GM21360 (cell line): ENCODE measurements at regions not wholly inside any gene's neighbourhood (a gene's known extent, or its start where the extent isn't known, plus 50 kb on each side); places are given as distances from the start of the nearest gene placed in this dataset.
"Not testable (repeated sequence)": the region's sequence is repeated elsewhere in the genome, so short reads cannot be mapped to it uniquely, and the experiment has no call there.

Experiments
- ATAC-seq: cut with Tn5 transposase; IDR thresholded peaks from one replicate; pipeline ENCODE4 v1.9.1; 2021; ENCODE audit warnings: mild to moderate bottlenecking, moderate library complexity; ENCODE audit not compliant: unreplicated experiment

DNA sequence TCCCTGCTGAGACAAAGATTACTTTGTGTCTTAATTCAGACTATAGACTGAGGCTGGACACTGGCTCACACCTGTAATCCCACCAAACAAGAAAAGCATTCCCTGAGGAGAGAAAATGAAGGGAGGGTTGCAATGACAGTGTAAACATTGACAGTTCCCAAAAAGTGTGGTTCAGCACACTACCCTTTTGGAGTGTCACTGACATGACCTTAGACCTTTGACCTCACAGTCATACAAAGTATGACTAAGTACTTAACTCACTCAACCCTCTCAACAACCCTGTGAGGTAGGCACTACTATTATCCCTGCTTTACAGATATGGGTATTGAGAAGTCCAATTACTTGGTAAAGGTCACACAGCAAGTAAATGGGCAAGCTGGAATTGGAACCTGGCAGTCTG, 341.7 kb downstream of the LRRC3B start:
- ATAC-seq = no peak

DNA sequence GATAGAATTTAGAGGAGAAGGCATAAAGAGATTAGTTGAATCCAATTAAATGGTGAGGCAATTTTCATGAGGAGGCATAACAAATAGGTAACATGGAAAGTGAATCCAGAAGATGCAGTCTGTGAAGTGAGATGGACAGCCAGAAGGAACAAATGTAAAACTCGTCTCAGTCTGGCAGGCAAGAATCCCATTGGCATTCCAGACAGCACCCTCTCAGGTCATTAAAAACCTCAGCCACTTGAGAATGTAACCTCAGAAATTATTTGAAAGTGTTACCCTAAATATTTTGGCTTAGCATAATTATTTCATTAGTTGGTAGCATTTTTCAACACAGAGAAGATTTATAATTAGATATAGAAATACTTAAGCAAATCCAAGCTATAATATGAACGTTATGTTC, 342.3 kb downstream of the LRRC3B start:
- ATAC-seq = no peak

DNA sequence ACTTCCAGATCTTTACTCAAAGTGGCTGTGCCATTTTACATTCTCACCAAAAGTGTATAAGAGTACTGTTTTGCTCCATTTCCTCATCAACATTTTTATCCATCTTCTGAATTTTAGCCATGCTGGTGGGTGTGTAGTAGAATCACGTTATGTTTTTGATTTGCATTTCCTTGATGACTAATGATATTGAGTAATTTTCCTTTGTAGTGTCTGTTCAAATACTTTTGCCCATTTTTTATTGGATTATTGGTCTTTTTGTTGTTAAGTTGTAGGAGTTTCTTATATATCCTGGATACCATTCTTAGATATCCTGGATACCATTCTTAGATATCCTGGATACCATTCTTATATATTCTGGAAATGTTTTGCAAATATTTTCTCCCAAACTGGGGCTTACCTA, 344.9 kb downstream of the LRRC3B start:
- ATAC-seq = no peak

DNA sequence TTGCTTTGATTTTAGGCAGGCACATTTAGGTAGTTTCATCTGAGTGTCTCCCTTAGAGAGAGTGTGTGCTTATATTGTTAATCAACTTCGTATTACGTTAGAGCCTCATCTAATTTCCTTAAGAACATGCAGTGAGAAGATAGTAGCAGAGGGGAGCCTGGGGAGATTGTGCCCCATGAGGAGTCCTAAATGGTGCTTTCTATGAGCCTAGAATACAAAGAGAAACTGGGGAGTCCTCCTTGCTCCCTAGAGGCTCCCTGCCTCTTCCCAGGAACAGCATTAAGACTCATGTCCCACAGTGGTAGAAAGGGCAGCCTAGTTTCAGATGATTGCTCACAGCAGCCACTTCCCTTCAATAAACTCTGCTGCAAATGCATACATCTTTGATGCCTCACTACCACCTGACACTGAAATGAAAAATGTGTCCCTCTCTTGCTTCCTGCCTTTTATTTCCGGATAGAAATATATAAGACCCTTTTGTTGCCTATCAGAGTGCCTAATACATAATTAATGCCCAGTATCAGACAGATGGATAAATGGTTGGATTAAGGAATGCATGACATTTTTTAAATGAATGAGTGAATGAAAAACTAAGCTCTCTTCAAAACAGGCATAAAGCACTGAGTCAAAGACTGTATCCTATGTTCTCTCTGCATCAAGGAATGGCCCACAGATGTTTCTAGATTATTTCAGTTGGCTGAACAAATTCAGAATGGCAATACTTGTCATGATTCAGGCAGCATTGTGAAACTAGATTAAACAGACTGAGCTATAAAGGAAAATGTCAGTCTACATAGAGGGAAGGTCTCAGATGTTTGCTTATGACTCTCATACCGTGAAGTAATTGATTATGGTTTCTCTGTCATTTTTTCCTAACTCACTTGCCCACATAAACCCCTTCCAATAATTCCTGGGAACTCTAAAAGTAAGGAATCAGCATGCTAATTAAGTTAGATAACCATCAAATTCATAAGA, 362.1 kb downstream of the LRRC3B start:
- ATAC-seq = no peak

DNA sequence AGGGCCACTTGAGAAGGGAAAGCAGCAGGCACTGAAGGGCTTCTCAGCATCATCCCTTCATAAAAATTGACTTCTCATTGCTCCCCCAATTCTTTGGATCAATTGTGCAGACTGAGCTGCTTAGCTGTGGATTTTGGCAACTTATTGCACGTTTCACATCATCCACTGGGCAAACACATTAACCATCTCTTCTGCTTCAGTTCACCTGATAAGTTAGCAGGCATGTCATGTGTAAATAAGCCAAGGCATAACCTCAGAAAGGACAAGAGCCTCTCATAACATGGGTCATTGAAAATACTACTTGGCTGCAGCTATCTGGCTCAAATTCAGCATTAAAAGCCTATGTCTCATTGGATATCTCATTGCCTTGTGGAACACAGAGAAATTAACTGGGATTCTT, 366.5 kb downstream of the LRRC3B start:
- ATAC-seq = no peak

DNA sequence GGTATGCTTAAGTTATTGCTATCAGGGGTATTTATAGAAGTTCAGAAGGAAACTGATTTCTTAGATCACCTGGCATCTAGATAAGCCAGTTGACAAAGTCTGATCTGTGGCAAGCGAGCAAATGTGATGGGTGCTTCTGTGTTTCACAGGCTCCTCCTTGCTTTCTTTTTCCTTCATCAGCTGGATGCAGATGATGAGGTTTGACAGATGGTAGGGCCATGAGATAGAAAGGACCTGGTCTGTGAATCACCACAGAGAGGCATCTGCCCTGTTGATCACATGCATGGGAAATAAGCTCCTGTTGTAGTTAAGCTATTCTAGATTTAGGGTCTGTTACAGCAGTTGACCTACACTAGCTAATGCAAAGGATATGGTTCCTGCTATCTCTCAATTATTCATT, 372.0 kb downstream of the NEK10 start:
- no peak for ATAC-seq

DNA sequence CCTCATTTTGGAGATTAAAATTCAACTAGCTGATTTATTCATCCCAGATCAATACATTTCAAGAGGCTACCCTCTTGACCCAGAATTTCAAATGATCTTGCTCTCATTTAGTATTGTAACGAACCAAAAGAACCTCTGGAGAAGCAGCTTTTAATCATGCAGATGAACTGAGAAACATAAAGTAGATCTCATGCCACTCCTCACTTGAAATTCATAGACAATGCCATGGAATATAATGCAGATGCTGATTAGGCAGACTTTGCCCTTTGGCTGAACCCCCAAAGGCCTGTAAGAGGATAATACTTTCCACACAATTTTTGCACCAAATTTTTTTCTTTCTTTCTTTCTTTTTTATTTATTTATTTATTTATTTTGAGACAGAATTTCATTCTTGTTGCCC, 358.3 kb downstream of the NEK10 start:
- no peak for ATAC-seq

DNA sequence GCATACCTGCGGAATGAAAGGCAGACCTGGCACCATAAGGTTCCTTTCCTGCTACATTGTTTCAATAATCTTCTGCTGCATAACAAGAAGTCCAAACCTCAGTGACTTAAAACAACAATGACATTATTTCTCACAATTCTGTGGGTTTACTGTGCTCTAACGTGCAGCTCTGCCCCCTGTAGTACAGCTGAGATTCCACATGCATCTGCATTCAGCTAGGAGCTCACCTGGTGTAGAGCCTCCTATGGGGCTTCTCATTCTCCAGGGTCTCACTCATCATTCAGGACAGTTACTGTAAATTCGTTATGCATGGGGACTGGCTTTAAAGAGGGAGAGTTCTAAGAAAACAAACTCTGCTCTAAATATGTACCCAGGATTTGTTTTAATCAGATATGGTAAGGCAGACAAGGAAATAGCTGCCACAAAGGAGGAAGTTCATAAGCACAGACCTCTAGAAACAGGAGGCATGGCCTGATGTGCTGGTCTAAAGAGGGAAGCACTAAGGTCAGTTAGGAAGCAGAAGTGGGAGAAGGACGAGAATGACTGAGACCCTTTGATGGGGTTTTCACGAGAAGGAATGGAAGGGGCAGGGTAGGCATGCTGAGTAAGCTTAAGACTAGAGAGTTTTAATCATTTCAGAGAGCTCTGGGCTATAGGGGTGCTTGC, 347.0 kb downstream of the NEK10 start:
- peak; percentile 46 for ATAC-seq

DNA sequence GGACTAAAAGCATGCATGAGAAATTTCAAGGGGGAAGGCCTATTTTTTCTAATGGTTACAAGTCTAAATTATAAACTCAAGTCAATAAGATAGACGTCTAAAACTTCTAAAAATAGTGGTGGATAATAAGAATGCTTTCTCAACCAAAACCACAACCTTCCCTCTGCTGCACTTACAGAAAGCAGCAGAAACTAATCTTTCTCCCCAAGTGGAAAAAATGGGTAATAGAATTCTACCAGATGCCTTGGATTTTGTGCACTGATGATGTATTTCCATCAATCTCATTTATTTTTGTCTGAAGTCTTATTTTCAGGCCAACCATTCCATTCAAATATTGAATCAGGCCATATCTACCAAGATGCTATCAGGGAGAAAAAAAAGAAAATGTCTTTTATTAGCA, 344.7 kb downstream of the NEK10 start:
- ATAC-seq = no peak

DNA sequence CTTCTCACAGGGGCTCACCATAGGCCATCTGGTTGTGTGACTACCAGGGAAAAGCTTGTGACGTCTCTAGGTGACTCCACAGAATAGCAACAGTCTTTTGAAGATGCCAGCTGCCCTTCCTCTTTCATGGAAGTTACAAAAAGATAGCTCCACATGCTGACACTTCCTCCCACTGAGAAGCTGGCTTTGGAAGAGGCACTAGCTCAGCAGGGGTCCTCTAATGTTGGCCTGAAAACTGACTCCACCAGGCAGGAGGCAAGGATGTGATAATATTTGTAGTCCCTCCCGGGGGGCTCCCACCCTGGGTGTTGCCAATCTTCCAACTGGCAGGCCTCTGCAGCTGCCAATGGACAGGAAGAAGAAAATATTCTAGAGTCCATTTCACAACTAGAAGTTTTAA, 343.5 kb downstream of the NEK10 start:
- ATAC-seq = no peak

DNA sequence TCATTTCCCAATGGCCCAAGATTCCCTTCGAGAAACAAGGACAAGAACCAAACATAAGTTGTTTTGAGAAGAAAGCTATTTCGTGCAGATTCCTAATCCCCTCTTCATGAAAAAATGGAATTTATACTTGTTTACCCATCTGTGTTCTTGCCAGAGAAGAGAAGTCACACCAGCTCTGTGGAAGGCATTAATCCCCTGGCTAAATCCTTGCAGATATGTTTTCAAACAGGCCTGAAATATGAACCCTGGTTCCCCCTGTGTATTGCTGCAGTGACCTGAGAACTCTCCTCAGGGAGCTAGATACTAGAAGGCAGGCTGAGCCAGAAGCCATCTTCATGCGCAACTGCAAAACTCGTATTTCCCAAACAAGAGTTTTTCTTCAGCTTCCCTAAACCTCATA, 337.7 kb downstream of the NEK10 start:
- ATAC-seq = no peak

DNA sequence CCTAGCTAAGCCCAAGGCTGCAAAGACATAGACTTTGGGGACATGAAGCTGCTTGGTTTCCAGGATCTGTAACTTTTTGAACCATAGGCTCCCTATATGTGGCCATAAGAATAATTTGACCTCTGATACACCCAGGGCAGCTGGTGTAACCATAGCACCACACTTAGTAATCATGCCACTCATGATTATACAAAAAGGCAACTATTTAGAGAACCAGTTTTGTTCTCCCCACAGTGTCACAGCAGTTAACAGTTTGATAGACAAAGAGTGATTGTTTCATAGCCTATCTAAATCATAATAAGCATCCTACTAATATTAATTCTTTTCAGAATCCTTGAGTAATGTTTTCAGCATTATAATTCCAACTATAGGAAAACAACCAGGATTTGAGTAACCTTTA, 334.9 kb downstream of the NEK10 start:
- ATAC-seq = no peak

DNA sequence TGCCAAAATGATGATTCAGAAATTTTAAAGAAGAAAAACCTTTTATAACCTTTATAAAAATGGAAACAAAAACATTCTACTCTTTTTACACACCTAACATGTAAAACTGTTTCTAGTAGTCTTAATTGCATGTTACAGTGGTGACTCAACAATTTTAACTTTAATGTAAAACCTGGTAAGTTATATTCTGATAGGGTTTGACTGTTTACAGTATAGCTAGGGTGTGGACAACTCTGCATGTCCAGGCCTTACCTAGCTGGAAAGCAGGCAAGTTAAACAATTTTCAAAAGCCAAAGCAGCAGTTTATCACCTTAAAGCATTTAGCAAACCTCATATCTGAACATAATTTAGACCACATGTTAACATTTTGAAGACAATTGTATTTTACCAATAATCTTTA, 328.5 kb downstream of the NEK10 start:
- no peak for ATAC-seq

DNA sequence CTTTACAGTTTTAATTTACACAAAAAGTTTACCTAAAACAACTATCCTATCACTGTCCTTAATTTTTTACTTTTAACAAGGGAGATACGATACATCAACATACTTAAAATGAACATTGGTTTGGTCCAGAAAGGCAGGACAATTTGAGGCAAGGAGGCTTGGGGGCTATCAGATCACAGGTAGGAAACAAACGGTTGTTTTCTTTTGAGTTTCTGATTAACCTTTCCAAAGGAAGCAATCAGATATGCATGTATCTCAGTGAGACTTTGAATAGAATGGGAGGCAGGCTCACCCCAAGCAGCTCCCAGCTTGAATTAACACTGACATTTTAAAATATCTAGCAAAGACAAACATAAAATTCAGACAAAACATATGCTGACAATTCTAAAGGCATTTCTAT, 326.6 kb downstream of the NEK10 start:
- not testable (repeated sequence) for ATAC-seq

DNA sequence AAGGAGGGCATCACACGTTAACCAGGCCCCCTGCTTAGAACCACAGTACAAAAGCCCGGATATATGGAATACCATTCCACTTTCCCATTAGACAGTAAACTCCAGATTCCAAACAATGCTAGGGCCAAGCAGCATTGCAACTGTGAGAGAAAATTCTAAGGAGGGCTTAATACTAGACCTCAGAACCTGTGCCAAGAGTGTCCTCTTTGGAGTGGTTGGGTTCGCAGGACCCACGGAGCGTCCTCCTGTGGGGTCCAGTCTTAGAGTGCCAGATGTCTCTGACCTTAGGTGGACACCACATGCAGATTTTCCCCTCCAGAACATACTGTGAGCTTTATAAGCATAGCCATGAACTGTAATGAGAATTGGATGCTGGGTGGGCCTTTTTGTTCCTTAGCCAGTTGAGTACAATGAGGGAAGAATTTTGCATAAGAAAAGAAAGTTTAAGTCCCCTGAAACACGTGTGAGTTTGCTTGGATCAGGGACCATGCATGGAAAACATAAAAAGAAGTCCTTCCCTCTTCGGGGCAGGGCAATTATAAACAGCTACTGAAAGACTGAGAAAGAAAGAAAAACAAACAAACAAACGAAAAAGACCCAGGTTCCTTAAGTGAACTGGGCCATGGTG, 325.7 kb downstream of the NEK10 start:
- no peak for ATAC-seq

DNA sequence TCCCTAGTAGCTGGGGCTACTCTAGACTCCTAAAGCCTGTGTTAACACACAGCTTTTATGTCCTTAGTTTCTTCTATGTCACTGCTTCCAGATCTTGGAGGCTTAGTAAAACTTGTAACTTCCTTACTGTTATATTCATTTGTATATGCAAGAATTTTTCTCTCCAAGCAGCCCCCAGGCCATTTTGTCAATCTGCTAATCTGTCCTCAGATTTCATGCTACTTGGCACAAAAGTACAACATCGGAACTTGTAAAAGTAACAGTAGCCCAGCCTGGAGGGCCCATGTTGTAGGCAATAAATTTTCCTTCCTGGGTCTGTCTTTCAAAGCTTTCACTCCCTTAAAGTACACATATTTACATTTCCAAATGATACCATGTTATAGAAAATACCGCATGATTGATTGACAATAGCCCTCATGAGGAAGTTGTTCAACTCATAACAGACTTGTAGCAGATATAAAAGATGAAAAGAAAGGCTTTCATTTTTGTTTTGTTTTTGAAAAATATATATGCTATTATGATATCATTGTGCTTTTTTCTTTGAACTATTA, 324.2 kb downstream of the NEK10 start:
- ATAC-seq = no peak

DNA sequence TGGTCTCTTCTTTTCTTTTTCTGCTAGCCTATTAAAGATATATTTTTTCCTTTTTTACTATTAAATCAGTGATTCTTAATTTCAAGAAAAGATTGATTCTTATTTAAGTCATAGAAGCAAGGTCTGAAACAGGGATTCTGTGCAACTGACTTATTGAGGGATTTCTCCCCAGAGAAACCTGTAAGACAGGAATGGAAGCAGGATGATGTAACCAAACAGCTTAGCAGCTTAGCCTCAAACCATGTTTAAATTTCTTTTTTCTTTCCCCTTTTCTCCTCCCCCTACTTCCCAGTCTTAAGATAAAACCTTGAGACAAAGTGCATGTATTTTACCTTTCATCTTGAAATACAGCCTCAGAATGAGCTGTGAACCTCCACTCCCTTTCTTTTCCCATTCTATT, 322.8 kb downstream of the NEK10 start:
- no peak for ATAC-seq

DNA sequence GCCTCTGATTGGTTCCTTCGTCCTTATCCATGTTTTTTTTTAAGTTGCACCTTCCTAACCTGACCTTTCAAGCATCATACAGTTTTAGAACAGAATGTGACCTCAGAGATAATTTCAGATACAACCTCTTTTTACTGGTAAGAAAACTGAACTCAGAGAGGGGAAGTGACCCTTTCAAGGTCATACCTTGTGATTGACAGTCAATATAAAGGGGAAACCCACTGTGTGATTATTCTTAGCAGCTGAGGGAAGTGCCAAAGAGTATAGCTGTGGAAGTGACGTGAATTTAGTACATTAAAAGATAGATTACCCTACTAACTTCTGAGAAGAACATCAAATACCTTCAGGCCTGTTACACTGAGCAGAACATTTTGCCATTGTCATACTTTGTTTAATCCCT, 319.4 kb downstream of the NEK10 start:
- no peak for ATAC-seq

DNA sequence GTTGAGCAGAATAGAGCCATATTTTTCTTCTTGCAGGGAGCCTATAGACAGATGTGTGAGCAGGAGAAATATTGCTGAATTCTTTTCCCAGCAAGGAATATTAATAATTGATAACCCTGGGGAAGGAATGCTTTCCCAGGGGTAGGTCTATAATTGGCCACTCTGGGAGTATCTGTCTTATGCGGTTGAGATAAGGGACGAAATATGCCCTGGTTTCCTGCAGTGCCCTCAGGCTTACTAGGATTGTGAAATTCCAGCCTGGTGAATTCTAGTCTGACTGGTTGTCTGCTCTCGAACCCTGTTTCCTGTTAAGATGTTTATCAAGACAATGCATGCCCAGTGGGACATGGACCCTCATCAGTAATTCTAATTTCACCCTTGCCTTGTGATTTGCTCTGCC, 317.7 kb downstream of the NEK10 start:
- not testable (repeated sequence) for ATAC-seq

DNA sequence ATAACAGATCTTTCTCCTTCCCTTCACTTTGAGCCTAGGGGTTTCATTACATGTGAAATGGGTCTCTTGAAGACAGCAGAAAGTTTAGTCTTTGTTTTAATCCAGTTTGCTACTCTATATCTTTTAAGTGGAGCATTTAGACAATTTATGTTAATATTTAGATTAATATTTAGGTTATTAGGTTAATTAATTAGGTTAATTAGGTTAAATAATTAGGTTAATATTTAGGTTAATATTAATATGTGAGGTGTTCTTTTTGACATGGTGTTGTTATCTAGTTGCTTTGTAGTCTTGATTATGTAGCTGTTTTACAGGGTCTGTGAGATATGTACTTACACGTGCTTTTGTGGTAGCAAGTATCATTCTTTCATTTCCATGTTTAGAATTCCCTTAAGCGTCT, 312.9 kb downstream of the NEK10 start:
- no peak for ATAC-seq

DNA sequence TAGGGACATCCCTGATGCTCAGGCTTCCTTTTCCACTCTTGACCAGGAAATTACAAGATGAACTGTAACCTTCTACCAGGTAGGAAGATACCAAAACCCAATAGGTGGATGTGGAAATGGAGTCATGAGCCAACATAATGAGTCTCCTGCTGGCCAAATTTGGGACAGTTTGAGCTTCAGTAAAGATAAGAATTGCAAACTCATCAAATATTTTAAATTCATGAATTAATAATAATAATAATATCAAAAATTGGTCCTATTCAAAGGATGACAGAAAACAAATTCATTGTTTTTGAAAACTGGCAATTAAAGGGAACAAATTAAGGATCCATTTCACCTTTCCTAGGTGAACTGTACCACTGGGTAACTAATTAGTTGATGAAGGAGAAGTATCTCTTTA, 309.7 kb downstream of the NEK10 start:
- no peak for ATAC-seq
